ENCODE measurements at regions not wholly inside any gene's neighbourhood (a gene's known extent, or its start where the extent isn't known, plus 50 kb on each side); places are given as distances from the start of the nearest gene placed in this dataset.

DNA sequence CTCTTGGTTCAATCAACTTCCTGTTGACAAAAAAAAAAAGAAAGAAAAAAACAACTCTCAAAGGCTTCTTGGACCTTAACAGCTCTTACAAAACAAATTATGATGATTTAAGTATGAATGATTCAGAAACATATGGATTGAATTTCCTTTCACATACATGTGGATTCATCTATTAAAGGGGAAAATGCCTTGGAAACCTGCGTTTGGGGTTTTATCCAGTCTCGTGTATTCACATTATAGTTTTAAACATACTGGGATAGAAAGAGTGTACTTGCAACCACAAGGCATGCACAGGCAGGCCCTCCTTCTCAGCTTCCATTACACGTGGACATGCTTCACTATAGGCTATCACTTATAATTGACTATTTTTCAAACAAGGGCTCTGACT, 286.7 kb downstream of the INHBA start:
- TF ChIP-seq, protein P1, sequence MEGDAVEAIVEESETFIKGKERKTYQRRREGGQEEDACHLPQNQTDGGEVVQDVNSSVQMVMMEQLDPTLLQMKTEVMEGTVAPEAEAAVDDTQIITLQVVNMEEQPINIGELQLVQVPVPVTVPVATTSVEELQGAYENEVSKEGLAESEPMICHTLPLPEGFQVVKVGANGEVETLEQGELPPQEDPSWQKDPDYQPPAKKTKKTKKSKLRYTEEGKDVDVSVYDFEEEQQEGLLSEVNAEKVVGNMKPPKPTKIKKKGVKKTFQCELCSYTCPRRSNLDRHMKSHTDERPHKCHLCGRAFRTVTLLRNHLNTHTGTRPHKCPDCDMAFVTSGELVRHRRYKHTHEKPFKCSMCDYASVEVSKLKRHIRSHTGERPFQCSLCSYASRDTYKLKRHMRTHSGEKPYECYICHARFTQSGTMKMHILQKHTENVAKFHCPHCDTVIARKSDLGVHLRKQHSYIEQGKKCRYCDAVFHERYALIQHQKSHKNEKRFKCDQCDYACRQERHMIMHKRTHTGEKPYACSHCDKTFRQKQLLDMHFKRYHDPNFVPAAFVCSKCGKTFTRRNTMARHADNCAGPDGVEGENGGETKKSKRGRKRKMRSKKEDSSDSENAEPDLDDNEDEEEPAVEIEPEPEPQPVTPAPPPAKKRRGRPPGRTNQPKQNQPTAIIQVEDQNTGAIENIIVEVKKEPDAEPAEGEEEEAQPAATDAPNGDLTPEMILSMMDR (IDR thresholded peaks at IDR 0.05) = no peak
- TF ChIP-seq POLR2AphosphoS5 (IDR thresholded peaks at IDR 0.05) (no peak), POLR2A (IDR thresholded peaks at IDR 0.05) (no peak)

All from sigmoid colon (tissue), 4 donors.